ENCODE measurements at regions not wholly inside any gene's neighbourhood (a gene's known extent, or its start where the extent isn't known, plus 50 kb on each side); places are given as distances from the start of the nearest gene placed in this dataset.

GRCh38 chr20:19860737-19861136 is 102.7 kb downstream of the RIN2 start:
- no peak for TF ChIP-seq CTCF (conservative IDR thresholded peaks at IDR 0.05)
- no peak for TF ChIP-seq ZFX (IDR thresholded peaks at IDR 0.05)
